Left ventricle myocardium superior (tissue), 1 donor: ENCODE measurements at regions not wholly inside any gene's neighbourhood (a gene's known extent, or its start where the extent isn't known, plus 50 kb on each side); places are given as distances from the start of the nearest gene placed in this dataset.
"Not testable (repeated sequence)": the region's sequence is repeated elsewhere in the genome, so short reads cannot be mapped to it uniquely, and the experiment has no call there.

ENCODE experiments used
- ATAC-seq: fragments of 200-7000 bp; cut with Tn5 transposase; one replicate; pipeline ENCODE4 v1.9.1; 2020; ENCODE audit warnings: mild to moderate bottlenecking, moderate library complexity
- DNase-seq: peaks from one replicate; pipeline ENCODE4 v3.0.0-alpha.2; 2020
- intact Hi-C: fragments of 100-400 bp; cut with micrococcal nuclease; formaldehyde crosslinking; loops from one replicate; pipeline ENCODE4 v1.11.0; 2022
- donor health status: DM: no; HTN: yes; CAD: no; lungs with severe emphysema.

DNA sequence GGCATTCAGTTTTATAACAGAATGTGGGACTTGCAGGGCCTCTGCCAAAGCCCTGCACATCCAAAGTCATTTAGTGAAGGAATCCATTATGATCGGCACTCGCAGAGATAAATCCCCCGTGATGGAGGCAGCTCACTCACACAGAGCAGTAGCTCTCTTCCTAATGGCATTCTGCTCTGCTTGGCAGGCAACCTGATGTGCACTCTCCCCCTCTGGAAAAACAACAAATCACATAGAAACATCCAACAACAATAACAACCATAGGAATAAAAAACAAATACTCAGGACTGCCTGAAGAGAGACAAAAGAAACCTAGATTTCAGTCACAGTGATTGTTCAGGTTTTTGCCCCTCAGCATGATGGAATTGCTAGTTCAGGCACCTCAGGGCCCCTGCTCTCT lies 59.7 kb downstream of the NAA11 start:
- no peak for ATAC-seq
- no peak for DNase-seq
- intact Hi-C loops, result no loop called here

DNA sequence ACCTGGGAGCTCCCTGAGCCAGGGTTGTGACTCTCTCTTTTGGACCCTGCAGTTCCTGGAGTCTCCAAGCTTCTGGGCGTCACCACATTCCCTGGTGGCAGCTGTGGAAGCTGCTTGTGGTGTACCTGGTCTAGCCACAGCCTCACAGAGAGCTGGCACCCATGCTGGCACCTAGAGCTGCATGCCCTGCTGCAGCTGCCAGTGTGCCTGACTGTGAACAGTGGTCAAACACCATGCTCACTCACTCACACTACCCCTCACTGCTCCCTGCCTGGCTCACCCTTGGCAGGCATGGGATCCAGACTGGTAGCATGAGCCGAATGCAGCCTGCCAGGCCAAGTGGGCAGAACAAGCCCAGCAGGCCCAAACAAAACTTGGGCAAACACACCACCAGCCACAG lies 66.6 kb downstream of the NAA11 start:
- DNase-seq (no peak), ATAC-seq (peak; percentile 33)
- intact Hi-C loops, result no loop called here

DNA sequence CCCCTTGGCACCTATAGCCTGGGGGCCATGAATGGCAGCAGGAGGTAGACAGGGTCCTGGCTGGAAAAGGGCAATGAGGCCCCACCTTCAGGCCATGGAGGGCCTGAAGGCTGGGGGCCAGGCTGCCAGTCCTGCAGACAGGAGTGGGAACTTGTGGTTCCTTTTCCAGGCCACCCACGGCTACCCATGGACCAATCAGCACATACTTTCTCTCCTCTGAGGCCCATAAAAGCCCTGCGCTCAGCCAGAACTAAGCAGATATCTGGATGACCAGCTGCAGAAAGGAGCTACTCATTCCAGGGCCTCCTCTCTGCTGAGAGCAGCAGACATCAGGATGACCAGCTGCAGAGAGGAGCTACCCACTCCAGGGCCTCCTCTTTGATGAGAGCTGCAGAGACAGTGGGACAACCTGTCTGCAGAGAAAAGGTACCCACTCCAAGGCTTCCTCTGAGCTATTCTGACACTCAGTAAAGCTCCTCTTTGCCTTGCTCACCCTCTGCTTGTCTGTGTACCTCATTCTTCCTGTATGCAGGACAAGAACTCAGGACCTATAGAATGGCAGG lies 67.2 kb downstream of the NAA11 start:
- peak; percentile 68 for ATAC-seq
- no peak for DNase-seq
- intact Hi-C loops, result no loop called here

DNA sequence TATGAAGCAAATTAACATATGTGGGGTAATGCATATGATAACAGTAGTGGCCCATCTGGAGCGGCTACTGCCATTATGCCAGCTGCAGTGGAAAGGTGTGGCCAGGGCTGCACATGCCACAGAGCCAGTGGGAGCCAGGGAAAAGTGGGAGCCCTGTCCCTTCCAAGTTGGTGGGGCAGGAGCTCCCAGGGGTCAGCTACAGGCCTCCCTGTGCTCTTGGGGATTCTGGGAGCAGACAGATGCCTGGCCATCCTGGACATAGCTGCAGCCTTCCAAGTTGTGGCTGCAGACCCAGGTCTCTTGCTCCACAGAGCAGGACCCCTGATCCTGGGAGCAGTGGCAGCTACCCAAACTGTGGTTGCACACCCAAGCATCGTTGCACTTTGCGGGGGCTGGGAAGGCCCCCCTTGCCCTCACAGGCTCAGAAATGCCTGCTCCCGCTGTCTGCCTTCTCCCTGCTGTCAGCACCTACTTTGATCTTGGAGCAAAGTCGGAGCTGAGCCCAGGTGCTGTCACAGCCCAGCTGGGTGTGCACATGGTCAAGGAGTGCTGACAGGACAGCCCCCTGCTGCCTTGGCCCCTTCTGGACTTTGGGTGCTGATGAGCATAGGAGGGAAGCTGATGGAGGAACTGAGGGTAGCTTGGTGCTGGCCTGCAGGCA lies 67.8 kb downstream of the NAA11 start:
- peak; percentile 98 for ATAC-seq

DNA sequence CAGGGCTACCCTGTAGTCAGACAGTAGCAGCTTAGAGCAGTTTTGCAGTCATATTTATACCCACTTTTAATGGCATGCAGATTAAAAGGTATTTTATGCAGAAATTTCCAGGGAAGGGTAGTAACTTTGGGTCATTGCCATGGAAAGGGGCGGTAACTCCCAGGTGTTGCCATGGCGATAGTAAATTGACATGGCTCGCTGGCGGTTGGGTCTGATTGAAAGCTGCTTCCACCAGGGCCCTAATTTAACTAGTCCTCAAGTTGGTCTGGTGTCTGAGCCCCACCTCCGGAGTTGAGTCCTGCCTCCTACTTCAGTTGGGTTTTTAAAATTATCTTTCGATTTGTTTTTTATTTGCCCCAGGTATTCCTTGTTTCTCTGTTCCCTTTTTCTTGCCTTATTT lies 70.1 kb downstream of the NAA11 start:
- intact Hi-C loops, result no loop called here
- ATAC-seq, result no peak
- DNase-seq, result no peak

More for the DNA sequence above, 67.8 kb downstream of the NAA11 start:
- peak; percentile 64 for DNase-seq
- intact Hi-C loops, result no loop called here

DNA sequence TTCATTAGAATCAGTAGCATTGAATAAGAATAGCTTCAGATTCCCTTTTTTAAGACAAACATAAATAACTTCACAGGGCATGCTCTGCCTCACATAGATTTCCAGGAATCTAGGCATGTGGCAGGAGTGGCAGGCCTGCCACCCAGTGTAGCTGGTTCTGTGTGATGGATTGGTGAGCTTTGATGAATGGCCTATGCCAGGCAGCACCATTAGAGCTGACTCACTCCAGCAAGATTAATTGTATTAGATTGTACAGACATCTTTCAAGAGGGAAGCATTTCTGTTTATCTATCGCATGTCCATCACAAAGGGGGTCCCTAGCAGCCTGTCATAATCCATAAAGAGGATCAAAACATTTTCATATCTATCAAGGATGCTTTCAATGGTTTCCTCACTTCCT lies 71.9 kb downstream of the NAA11 start:
- intact Hi-C loops, result no loop called here
- no peak for DNase-seq
- no peak for ATAC-seq

DNA sequence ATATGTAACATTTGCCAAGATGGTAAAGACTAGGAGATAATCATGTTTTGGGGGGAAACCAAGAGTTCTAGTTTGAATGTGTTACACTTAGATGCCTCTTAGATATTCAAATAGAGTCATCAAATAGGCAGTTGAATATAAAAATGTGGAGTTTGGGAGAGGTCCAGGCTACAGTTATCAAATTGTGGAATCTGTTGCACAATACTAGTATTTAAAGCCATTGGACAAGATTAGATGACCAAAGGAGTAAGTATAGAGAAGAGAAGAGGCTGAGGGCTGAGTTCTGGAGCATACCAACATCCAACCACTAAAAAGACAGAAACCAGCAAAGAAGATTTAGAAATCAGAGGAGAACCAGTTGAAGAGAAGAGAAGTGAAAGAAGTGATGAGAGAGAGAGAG lies 72.7 kb downstream of the NAA11 start:
- DNase-seq (no peak), ATAC-seq (no peak)
- intact Hi-C loops, result no loop called here

DNA sequence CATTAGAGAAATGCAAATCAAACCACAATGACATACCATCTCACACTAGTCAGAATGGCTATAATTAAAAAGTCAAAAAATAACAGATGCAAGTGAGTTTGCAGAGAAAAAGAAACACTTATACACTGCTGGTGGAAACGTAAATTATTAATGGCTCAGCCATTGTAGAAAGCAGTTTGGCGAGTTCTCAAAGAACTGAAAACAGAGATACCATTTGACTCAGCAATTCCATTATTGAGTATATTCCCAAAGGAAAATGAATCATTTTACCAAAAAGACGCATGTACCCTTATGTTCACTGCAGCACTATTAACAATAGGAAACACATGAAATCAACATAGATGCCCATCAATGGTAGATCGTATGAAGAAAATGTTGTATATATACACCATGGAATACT lies 75.0 kb downstream of the NAA11 start:
- DNase-seq, result no peak

DNA sequence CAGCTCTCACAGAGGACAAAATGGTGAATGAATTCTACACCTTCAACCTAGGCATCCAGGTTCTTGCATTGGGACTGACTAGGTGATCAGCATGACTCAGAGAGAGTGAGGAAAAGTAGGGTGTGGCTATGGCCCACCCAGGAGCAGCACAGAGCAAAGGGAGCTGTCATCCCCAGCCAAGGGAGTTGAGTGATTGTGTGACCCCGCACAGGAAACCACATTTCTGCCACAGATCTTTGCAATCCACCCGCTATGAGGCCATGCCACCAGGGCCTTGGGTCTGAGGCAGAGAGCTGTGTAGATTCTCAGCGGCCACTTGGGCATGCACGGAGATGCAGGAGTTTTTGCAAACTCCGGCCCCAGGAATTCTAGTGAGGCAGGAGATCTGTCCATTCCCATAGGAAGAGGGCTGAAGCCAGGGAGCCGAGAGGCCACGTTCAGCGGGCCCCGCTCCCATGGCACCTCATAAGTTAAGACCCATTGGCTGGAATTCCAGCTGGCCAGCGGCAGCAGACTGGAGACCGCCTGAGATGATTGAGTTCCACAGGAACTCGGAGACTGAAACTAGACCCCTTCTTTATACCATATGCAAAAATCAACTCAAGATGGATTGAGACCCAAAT lies 75.9 kb downstream of the NAA11 start:
- intact Hi-C loops, result no loop called here
- no peak for ATAC-seq
- no peak for DNase-seq

More for the DNA sequence above, 75.0 kb downstream of the NAA11 start:
- ATAC-seq, result no peak
- intact Hi-C loops, result no loop called here

DNA sequence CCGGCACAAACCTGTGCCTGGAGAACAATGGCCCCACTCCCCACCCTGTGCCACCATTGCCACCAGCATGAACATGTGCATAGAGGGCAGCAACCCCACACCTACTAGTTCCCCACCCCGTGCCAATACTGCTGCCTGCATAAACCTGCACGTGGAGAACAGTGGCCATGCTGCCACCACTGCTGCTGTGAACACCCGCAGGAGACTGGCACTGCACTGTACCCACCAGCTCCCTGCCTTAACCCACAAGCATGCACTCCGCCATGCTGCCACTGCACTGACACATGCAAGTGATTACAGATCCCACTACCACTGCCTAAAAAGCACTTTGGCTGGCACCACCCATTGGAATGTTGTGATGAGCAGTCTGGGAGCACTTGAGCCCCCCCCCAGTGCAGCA lies 77.3 kb downstream of the NAA11 start:
- no peak for ATAC-seq
- no peak for DNase-seq
- intact Hi-C loops, result no loop called here

DNA sequence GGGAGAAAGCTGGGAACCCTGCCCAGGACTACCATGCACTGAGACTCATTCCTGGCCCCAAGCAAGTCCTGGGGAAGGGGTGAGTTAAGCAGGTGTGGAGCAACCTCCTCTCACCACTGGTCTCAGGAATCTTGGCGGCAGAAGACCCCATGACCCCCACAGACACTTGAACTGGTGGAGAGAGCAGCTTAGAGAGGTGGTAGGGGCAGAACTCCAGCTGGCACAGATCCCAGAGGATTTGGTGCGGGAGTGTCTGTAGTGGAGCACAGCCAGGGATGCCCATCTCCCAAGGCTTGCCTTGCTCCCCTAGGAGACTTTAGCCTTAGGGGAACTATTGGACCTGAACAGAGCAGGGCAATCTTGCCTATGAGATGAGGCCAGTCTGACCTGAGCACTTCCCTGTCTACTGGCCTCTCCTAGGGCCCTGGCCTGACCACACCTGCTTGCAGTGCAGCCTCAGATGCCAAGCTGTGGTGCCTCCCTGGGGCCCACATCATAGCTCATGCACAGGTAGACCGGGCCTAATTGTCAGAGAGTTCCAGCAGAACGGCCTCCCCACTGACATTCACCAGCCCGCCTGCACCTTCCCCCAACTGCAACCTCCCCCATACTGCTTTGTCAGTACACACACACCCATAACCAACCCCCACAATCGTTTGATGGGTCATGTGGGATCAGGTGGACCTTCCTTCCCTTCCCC lies 78.0 kb downstream of the NAA11 start:
- intact Hi-C loops, result no loop called here
- DNase-seq, result no peak
- no peak for ATAC-seq

DNA sequence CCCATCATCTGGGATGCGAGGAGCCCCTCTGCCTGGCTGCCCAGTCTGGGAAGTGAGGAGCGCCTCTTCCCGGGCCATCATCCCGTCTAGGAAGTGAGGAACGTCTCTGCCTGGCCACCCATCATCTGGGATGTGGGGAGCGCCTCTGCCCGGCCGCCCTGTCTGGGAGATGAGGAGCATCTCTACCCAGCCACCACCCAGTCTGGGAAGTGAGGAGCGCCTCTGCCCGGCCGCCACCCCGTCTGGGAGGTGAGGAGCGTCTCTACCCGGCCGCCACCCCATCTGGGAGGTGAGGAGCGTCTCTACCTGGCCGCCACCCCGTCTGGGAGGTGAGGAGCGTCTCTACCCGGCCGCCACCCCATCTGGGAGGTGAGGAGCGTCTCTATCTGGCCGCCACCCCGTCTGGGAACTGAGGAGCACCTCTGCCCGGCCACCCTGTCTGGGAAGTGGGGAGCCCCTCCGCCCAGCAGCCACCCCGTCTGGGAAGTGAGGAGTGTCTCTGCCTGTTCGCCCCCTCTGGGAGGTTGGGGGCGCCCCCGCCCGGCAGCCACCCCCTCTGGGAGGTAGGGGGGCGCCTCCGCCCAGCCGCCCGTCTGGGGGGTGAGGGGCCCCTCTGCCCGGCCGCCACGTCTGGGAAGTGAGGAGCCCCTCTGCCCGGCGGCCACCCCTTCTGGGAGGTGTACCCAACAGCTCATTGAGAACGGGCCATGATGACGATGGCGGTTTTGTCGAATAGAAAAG lies 80.5 kb downstream of the NAA11 start:
- ATAC-seq, DNase-seq, intact Hi-C loops: not testable (repeated sequence)

DNA sequence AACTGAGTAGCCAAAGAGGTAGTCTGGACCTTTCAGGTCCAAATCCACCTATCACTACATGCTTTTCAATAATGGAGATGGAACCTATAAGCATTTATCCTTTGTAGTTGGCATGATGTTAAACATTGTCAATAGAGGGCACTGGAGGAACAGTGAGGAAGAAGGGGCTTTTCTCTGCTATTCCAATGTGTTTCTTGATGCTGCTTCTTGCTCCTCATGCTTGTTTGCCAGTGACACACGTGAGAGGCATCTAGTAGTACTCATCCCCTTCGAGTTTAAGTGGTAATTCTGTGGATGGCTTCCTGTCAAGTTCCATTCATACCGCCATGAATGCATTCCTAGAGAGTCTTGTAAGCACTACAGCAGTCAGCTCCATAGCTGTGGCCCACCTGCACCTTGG lies 84.0 kb downstream of the NAA11 start:
- DNase-seq (no peak), ATAC-seq (no peak)
- intact Hi-C loops, result no loop called here

DNA sequence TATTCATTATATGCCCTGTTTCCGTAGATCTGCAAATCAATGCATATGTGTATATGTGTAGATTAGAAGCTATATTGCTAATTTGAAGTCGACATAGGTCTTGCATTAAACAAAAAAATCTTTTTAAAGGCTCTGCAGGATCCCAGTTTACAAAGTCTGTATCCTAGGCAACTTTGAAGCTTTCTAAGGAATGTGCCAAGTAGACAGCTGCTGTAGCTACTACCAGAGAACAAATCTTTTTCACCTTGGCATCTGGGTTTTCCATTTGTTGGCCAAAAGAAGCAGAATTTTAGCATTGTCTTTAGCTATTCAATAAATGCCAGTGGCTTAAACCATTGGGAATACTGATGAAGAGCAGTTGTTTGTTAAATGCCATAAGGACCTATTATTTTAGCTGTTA lies 88.0 kb downstream of the NAA11 start:
- intact Hi-C loops, result no loop called here
- ATAC-seq (no peak), DNase-seq (no peak)

DNA sequence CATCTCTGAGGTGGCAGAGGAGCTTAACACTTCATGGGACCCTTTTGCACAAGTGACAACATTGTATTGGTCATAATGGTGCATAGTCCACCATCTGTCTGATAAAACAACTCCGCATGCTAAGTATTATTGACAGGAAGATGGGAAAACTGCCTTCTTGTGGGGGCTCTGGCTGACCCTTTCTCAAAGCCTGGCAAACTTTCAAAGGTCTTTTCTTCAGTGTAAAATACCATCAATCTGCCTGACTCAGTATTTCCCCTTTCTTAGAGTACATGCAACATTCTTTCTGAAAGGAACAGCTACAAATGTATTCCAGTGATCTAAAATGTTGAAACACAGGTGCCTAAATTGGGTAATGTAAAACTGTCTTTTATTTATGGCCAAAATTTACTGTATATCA lies 89.1 kb downstream of the NAA11 start:
- ATAC-seq (no peak), DNase-seq (no peak)
- intact Hi-C loops, result no loop called here

DNA sequence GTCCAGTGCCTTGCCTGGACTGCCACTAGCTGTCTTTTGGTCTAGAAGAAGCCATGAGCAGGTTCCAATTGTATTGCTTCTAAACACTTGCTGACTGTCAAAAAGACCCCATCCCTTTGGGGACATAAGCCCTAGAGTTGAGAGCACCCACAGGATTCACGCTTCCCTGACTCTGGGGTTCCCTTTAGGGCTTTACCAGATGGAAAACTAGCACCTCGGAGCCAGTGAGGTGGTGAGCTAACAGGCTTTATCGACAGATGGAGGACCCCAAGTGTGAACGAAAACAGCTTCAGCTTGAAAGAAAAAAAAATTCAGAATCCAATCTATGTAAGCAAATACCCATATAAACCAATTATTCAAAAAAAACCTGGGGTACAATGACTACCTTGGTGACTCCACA lies 90.8 kb downstream of the NAA11 start:
- intact Hi-C loops, result no loop called here
- no peak for ATAC-seq
- no peak for DNase-seq

DNA sequence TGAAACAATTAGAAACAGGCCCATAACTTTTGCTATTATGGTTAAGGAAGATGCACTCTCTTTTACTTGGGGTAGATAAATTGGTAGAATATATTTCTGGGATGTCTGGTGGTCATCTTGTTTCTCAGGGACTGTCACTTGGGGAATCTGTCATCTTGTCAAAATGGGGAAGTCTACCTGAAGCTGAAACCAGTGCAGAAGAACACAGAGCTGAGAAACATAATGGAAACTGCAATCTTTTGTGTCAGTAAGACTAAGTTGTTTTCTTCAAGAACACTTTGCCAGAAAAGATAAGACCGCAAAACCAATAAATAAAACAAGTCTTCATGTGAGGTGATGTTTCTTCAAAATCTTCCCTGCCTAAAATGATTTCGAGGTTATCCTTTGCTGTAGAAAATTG lies 92.0 kb downstream of the NAA11 start:
- intact Hi-C loops, result no loop called here
- no peak for ATAC-seq

DNA sequence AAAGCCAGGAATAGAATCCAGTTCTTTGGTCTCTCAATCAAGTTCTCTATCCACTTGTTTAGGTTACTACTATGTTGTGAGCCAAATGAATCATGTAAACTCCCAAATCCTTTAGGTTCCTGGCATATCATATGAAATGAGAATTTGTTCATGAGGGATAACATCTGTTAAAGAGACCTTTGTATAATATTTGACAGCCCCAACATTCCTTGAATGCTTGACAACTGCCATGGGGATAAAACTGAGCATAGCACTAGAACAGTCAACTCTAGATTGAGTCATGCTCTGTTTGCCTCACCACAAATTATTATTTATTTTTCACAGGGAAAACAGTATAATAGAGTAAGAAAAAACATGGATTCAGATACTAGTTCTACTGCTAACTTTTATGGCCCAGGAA lies 93.3 kb downstream of the NAA11 start:
- DNase-seq (no peak), ATAC-seq (no peak)
- intact Hi-C loops, result no loop called here

More for the DNA sequence above, 92.0 kb downstream of the NAA11 start:
- no peak for DNase-seq

DNA sequence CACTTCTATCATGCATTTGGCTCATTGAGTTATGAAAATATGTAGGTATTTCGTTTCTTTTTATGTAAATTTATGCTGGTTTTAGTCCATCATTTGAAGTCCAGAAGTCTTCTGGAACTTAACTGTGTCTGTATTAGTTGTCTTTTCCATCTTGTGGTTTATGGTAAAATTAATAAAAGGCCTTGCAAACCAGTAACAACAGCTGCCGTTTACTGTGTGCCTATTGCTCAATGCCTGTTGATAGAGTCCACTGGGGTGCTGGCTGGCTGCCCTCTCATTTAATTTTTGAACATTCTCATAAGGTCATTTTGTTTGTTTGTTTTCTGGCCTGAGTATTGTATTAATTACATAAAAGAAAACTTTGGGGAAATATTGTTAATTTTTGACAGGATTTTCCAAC lies 98.0 kb downstream of the NAA11 start:
- DNase-seq (peak; percentile 64), ATAC-seq (peak; percentile 55)
- intact Hi-C loops, result no loop called here

DNA sequence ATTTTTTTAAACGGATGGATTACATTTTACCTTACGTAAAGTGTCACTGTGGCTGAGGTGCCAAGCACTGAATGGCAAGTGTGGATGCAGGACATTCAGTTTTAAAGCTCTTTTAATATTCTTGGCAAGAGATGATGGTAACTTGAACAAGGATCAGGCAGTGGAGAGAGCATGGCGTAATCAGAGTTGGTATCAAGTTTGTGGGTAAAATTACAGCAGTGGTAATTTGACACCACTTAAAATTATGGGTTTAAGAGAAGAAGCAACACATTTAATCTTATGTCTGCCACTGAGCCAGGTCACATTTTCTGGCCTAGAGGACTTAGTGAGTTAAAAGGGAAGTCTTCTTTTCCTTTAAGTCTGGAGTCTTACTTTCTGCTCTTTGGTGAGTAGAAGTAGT lies 100.5 kb downstream of the NAA11 start:
- DNase-seq, result no peak
- ATAC-seq, result no peak
- intact Hi-C loops, result no loop called here
